AG04449 (cell line): ENCODE measurements at regions not wholly inside any gene's neighbourhood (a gene's known extent, or its start where the extent isn't known, plus 50 kb on each side); places are given as distances from the start of the nearest gene placed in this dataset.
"Not testable (repeated sequence)": the region's sequence is repeated elsewhere in the genome, so short reads cannot be mapped to it uniquely, and the experiment has no call there.

ENCODE experiments used
- CTCF ChIA-PET: fragments of 350-600 bp; formaldehyde crosslinking; extraction: SDS; loops from one replicate; lab custom pipeline; 2021; ENCODE audit warnings: antibody characterized with exemption; lab: Yijun Ruan, JAX
- POLR2A ChIA-PET: fragments of 400-600, 350-600 bp; formaldehyde crosslinking; extraction: SDS; loops from one replicate; lab custom pipeline; 2020; ENCODE audit warnings: antibody characterized with exemption, inconsistent platforms; lab: Yijun Ruan, JAX
- DNase-seq: peaks from one replicate; pipeline ENCODE4 v3.0.0-alpha.2; 2010; ENCODE audit warnings: low read depth, low spot score
- H3K4me3 ChIP-seq: 2 replicates; pipeline ENCODE4 v1.5.1; 2011; ENCODE audit warnings: low read depth, mild to moderate bottlenecking, control low read depth, low read length
- CTCF ChIP-seq: IDR thresholded peaks from one replicate; pipeline ENCODE4 v1.5.1; 2011; ENCODE audit warnings: mild to moderate bottlenecking, moderate library complexity, low read length, control low read depth, inconsistent platforms; ENCODE audit not compliant: insufficient read depth; ENCODE audit errors: missing control alignments

- POLR2A ChIA-PET = no interaction called here
- no peak for TF ChIP-seq CTCF
- DNase-seq = no peak
- H3K4me3 ChIP-seq = no peak overlapping the region
- CTCF ChIA-PET = no interaction called here
These were observed 74.1 kb upstream of the CCL21 start for GRCh38 chr9:34783951-34784487.

- ChIA-PET POLR2A (no interaction called here), CTCF (no interaction called here)
- H3K4me3 ChIP-seq = no peak overlapping the region
- TF ChIP-seq CTCF = no peak
- no peak for DNase-seq
These were observed 72.4 kb upstream of the CCL21 start for GRCh38 chr9:34782372-34782771.

- ChIA-PET POLR2A (no interaction called here), CTCF (no interaction called here)
- no peak for TF ChIP-seq CTCF
- no peak for DNase-seq
- no peak overlapping the region for H3K4me3 ChIP-seq
These were observed 67.7 kb upstream of the CCL21 start for GRCh38 chr9:34777666-34778065.

- POLR2A ChIA-PET = no interaction called here
- no peak for TF ChIP-seq CTCF
- H3K4me3 ChIP-seq = no peak overlapping the region
- CTCF ChIA-PET = no interaction called here
- no peak for DNase-seq
These were observed 64.0 kb upstream of the CCL21 start for GRCh38 chr9:34773955-34774354.

- no peak for TF ChIP-seq CTCF
- POLR2A ChIA-PET = no interaction called here
- no peak for DNase-seq
- CTCF ChIA-PET = interaction anchor here (1.1 kb wide), 1 partner anchor 13 kb away, joined by 3 read pairs; no protein-coding TSS in a partner anchor
- H3K4me3 ChIP-seq = no peak overlapping the region
These were observed 63.5 kb upstream of the CCL21 start for GRCh38 chr9:34773306-34773910.

GRCh38 chr9:34771007-34771406 lies 61.1 kb upstream of the CCL21 start:
- no peak for TF ChIP-seq CTCF
- no peak overlapping the region for H3K4me3 ChIP-seq
- ChIA-PET POLR2A (no interaction called here), CTCF (no interaction called here)
- DNase-seq = no peak

- POLR2A ChIA-PET, CTCF ChIA-PET, H3K4me3 ChIP-seq, DNase-seq: not testable (repeated sequence)
These were observed 57.2 kb upstream of the CCL21 start for GRCh38 chr9:34767087-34767486.
